C4-2B (cell line): ENCODE measurements at regions not wholly inside any gene's neighbourhood (a gene's known extent, or its start where the extent isn't known, plus 50 kb on each side); places are given as distances from the start of the nearest gene placed in this dataset.

ENCODE experiments used
- ZFX ChIP-seq: fragments of 450-650 bp; IDR thresholded peaks from 2 replicates; pipeline ENCODE4 v1.6.1; 2017
- TF ChIP-seq, protein P1 (sequence below): fragments of 450-650 bp; conservative IDR thresholded peaks from 2 replicates; pipeline ENCODE4 v1.5.1; 2017; ENCODE audit warnings: mild to moderate bottlenecking

DNA sequence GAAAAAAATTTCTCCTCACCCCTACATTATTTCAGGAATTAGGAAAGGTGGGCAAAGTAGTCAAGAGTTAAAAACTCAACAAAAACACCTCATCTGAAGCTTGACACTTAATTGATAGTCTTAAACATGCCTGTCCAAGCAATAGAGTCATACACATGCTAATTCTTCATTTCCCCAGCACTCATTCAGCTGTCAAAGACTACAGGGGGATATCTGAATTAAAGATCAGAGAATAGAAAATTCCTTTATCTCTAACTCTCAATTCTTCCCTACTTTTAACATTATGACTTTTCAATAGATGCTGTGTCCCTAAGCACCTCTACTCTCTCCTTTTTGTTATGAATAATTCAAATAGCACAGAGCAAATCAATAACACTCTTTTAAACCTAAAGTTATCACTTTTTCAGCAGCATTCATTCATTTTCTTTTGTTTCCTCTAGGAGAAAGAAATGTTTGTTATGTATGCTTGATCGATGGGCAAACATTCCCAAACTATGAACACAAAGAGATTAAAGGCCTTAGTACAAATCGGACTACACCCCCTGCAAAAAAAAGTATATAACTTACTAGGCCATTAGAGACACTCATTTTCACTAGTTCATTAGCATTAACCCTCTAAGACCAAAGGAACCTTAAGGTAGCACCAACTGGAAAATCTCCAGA lies 94.9 kb upstream of the SPTLC3 start:
- TF ChIP-seq, protein P1, sequence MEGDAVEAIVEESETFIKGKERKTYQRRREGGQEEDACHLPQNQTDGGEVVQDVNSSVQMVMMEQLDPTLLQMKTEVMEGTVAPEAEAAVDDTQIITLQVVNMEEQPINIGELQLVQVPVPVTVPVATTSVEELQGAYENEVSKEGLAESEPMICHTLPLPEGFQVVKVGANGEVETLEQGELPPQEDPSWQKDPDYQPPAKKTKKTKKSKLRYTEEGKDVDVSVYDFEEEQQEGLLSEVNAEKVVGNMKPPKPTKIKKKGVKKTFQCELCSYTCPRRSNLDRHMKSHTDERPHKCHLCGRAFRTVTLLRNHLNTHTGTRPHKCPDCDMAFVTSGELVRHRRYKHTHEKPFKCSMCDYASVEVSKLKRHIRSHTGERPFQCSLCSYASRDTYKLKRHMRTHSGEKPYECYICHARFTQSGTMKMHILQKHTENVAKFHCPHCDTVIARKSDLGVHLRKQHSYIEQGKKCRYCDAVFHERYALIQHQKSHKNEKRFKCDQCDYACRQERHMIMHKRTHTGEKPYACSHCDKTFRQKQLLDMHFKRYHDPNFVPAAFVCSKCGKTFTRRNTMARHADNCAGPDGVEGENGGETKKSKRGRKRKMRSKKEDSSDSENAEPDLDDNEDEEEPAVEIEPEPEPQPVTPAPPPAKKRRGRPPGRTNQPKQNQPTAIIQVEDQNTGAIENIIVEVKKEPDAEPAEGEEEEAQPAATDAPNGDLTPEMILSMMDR = no peak
- TF ChIP-seq ZFX = no peak
